ENCODE measurements at regions not wholly inside any gene's neighbourhood (a gene's known extent, or its start where the extent isn't known, plus 50 kb on each side); places are given as distances from the start of the nearest gene placed in this dataset.
"Not testable (repeated sequence)": the region's sequence is repeated elsewhere in the genome, so short reads cannot be mapped to it uniquely, and the experiment has no call there.

DNA sequence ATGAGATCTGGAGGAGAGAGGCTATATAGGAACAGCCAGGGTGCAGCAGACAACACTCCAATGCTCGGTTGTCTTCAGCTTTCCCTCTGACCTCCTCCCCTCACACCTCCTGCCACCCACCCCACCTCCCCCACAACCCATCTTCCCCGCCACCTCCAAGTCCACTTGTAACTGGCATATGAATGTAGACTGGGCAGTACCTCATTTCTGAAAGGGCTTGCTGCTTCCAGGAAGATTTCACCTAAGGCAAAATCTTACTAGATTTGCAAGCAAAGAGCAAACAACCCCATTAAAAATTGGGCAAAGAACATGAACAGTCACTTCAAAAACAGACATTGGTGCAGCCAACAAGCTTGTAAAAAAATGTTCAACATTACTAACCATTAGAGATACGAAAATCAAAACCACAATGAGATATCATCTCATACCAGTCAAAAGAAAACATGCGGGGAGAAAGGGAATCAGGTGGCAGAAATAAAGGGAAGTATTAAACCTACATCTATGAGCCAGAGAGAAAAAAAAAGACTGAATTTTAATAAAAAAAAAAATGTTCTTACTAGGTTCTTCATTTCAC lies 164.6 kb upstream of the C1GALT1 start:
- ATAC-seq (ENCODE audit: insufficient read depth, low read depth) = no peak
- TF ChIP-seq, protein P1, sequence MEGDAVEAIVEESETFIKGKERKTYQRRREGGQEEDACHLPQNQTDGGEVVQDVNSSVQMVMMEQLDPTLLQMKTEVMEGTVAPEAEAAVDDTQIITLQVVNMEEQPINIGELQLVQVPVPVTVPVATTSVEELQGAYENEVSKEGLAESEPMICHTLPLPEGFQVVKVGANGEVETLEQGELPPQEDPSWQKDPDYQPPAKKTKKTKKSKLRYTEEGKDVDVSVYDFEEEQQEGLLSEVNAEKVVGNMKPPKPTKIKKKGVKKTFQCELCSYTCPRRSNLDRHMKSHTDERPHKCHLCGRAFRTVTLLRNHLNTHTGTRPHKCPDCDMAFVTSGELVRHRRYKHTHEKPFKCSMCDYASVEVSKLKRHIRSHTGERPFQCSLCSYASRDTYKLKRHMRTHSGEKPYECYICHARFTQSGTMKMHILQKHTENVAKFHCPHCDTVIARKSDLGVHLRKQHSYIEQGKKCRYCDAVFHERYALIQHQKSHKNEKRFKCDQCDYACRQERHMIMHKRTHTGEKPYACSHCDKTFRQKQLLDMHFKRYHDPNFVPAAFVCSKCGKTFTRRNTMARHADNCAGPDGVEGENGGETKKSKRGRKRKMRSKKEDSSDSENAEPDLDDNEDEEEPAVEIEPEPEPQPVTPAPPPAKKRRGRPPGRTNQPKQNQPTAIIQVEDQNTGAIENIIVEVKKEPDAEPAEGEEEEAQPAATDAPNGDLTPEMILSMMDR (IDR thresholded peaks at IDR 0.05; ENCODE audit: borderline replicate concordance, extremely low read depth, low read length, poor library complexity, severe bottlenecking) = no peak
- TF ChIP-seq EZH2 (IDR thresholded peaks at IDR 0.05; ENCODE audit: borderline replicate concordance, low read depth, low read length, severe bottlenecking) = no peak
- DNase-seq = no peak
- Histone ChIP-seq H3K9me3 (ENCODE audit: insufficient read depth, low read length, severe bottlenecking) (no peaks in the 10 kb centered on the region), H3K4me3 (ENCODE audit: low read depth in 1 of 2, low read length in 2 of 2) (no peak overlapping the region), H3K36me3 (ENCODE audit: insufficient read depth, low read length) (no peaks in the 10 kb centered on the region), H3K27ac (ENCODE audit: low read length) (no peak overlapping the region), H4K20me1 (ENCODE audit: insufficient read depth, low read length) (no peaks in the 10 kb centered on the region), H3K79me2 (ENCODE audit: insufficient read depth, low read length) (no peaks in the 10 kb centered on the region), H3K27me3 (ENCODE audit: insufficient read depth, low read length, poor library complexity) (peaks cover 22% of the 10 kb centered on the region), H2AFZ (ENCODE audit: low read depth, low read length) (no peak overlapping the region), H3K4me2 (ENCODE audit: insufficient read depth, low read length) (no peak overlapping the region), H3K4me1 (ENCODE audit: insufficient read depth, low read length) (no peaks in the 10 kb centered on the region), H3K9ac (ENCODE audit: low read depth, low read length) (no peak overlapping the region)

DNA sequence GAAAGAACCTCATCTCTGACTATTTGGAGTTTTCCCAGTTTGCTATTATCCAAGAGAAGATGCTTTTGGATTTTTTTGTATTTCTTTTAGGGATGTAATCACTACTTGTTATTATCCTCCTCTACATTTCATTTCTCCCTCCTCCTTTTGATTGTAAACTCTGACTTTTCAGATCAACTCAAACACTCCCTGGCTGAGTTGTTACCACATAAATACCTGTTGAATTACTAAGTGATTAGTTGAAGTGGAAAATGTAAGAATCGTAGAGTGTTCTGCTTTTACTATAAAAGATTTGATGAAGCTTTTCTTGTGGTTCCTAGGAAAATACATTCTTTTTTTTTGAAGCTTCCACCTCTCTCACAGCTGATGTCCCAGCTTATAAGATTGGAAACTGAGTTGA lies 164.1 kb upstream of the C1GALT1 start:
- no peaks in the 10 kb centered on the region for H3K79me2 ChIP-seq (ENCODE audit: insufficient read depth, low read length)
- H2AFZ ChIP-seq (ENCODE audit: low read depth, low read length) = no peak overlapping the region
- H3K36me3 ChIP-seq (ENCODE audit: insufficient read depth, low read length) = no peaks in the 10 kb centered on the region
- DNase-seq (no peak), ATAC-seq (ENCODE audit: insufficient read depth, low read depth) (no peak)
- no peaks in the 10 kb centered on the region for H3K9me3 ChIP-seq (ENCODE audit: insufficient read depth, low read length, severe bottlenecking)
- H3K4me3 ChIP-seq (ENCODE audit: low read depth in 1 of 2, low read length in 2 of 2) = no peak overlapping the region
- H4K20me1 ChIP-seq (ENCODE audit: insufficient read depth, low read length) = no peaks in the 10 kb centered on the region
- H3K4me1 ChIP-seq (ENCODE audit: insufficient read depth, low read length) = no peaks in the 10 kb centered on the region
- TF ChIP-seq, protein P1 (IDR thresholded peaks at IDR 0.05; ENCODE audit: borderline replicate concordance, extremely low read depth, low read length, poor library complexity, severe bottlenecking) = no peak
- H3K4me2 ChIP-seq (ENCODE audit: insufficient read depth, low read length) = no peak overlapping the region
- H3K27ac ChIP-seq (ENCODE audit: low read length) = no peak overlapping the region
- H3K27me3 ChIP-seq (ENCODE audit: insufficient read depth, low read length, poor library complexity) = peaks cover 21% of the 10 kb centered on the region
- H3K9ac ChIP-seq (ENCODE audit: low read depth, low read length) = no peak overlapping the region

DNA sequence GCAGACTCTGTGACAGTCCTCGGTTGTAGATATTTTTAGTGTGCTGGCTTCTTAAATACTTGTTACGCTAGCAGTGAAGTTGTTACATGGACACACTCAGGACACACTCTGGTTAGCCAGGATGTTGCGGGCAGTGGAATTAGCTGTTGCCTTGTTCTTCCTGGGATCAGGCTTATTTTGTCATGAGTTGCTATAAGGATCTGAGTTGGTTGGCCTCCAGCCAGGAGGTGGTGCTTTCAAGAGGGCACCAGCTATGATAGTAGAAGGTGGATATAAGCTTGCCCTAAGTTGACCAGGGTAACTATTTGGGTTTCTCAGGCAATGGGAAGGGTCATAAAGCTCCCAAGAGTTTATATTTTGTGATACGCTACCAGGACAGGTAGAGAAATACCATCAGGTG lies 150.1 kb upstream of the C1GALT1 start:
- DNase-seq (no peak), ATAC-seq (ENCODE audit: insufficient read depth, low read depth) (no peak)
- peaks cover 4% of the 10 kb centered on the region for H3K27me3 ChIP-seq (ENCODE audit: insufficient read depth, low read length, poor library complexity)
- H3K9me3 ChIP-seq (ENCODE audit: insufficient read depth, low read length, severe bottlenecking) = no peaks in the 10 kb centered on the region
- H3K36me3 ChIP-seq (ENCODE audit: insufficient read depth, low read length) = no peaks in the 10 kb centered on the region
- no peaks in the 10 kb centered on the region for H3K4me1 ChIP-seq (ENCODE audit: insufficient read depth, low read length)
- H4K20me1 ChIP-seq (ENCODE audit: insufficient read depth, low read length) = no peaks in the 10 kb centered on the region
- no peak overlapping the region for H3K4me2 ChIP-seq (ENCODE audit: insufficient read depth, low read length)
- no peaks in the 10 kb centered on the region for H3K79me2 ChIP-seq (ENCODE audit: insufficient read depth, low read length)
- no peak overlapping the region for H3K4me3 ChIP-seq (ENCODE audit: low read depth in 1 of 2, low read length in 2 of 2)
- H3K9ac ChIP-seq (ENCODE audit: low read depth, low read length) = no peak overlapping the region
- TF ChIP-seq, protein P1 (IDR thresholded peaks at IDR 0.05; ENCODE audit: borderline replicate concordance, extremely low read depth, low read length, poor library complexity, severe bottlenecking) = no peak
- no peak for TF ChIP-seq EZH2 (IDR thresholded peaks at IDR 0.05; ENCODE audit: borderline replicate concordance, low read depth, low read length, severe bottlenecking)
- H2AFZ ChIP-seq (ENCODE audit: low read depth, low read length) = no peak overlapping the region
- no peak overlapping the region for H3K27ac ChIP-seq (ENCODE audit: low read length)

DNA sequence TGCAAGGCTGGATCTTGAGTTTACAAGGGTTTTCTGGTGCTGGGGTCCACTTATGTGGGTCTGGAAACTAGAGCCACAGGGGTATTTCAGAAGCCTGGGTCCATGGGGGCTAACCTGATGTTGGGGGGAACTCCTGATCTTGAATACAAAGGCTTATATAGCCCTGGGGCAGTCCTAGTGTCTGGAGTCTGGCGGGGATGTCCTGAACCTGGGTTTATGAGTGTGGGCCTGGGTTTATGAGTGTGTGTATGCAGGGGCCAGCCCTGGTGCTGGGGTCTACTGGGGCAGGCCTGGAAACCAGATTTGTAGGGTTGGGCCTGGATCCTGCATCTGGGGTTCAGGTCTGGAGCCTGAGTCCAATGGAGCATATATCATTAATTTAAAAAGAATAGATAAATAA lies 146.5 kb upstream of the C1GALT1 start:
- Histone ChIP-seq H3K36me3 (ENCODE audit: insufficient read depth, low read length) (no peaks in the 10 kb centered on the region), H3K9ac (ENCODE audit: low read depth, low read length) (no peak overlapping the region), H3K27me3 (ENCODE audit: insufficient read depth, low read length, poor library complexity) (peaks cover 4% of the 10 kb centered on the region), H3K4me1 (ENCODE audit: insufficient read depth, low read length) (no peaks in the 10 kb centered on the region), H3K9me3 (ENCODE audit: insufficient read depth, low read length, severe bottlenecking) (no peaks in the 10 kb centered on the region), H4K20me1 (ENCODE audit: insufficient read depth, low read length) (no peaks in the 10 kb centered on the region), H3K79me2 (ENCODE audit: insufficient read depth, low read length) (no peaks in the 10 kb centered on the region), H3K27ac (ENCODE audit: low read length) (no peak overlapping the region), H3K4me2 (ENCODE audit: insufficient read depth, low read length) (no peak overlapping the region), H2AFZ (ENCODE audit: low read depth, low read length) (no peak overlapping the region), H3K4me3 (ENCODE audit: low read depth in 1 of 2, low read length in 2 of 2) (no peak overlapping the region)
- TF ChIP-seq, protein P1 (IDR thresholded peaks at IDR 0.05; ENCODE audit: borderline replicate concordance, extremely low read depth, low read length, poor library complexity, severe bottlenecking) = no peak
- DNase-seq (no peak), ATAC-seq (ENCODE audit: insufficient read depth, low read depth) (no peak)

DNA sequence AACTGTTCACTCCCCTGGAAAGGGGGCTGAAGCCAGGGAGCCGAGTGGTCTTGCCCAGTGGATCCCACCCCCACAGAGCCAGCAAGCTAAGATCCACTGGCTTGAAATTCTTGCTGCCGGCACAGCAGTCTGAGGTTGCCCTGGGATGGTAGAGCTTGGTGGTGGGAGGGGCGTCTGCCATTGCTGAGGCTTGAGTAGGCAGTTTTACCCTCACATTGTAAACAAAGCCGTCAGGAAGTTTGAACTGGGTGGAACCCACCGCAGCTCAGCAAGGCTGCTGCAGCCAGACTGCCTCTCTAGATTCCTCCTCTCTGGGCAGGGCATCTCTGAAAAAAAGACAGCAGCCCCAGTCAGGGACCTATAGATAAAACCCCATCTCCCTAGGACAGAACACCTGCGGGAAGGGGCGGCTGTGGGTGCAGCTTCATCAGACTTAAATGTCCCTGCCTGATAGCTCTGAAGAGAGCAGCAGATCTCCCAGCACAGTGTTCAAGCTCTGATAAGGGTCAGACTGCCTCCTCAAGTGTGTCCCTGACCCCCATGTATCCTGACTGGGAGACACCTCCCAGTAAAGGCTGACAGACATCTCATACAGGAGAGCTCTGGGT lies 140.0 kb upstream of the C1GALT1 start:
- not testable (repeated sequence) for H3K36me3 ChIP-seq (ENCODE audit: insufficient read depth, low read length); DNase-seq; ATAC-seq (ENCODE audit: insufficient read depth, low read depth); H2AFZ ChIP-seq (ENCODE audit: low read depth, low read length); H3K4me1 ChIP-seq (ENCODE audit: insufficient read depth, low read length); H4K20me1 ChIP-seq (ENCODE audit: insufficient read depth, low read length); H3K4me3 ChIP-seq (ENCODE audit: low read depth in 1 of 2, low read length in 2 of 2); H3K27ac ChIP-seq (ENCODE audit: low read length); H3K4me2 ChIP-seq (ENCODE audit: insufficient read depth, low read length); H3K9me3 ChIP-seq (ENCODE audit: insufficient read depth, low read length, severe bottlenecking); H3K9ac ChIP-seq (ENCODE audit: low read depth, low read length); H3K79me2 ChIP-seq (ENCODE audit: insufficient read depth, low read length)
- peaks cover 10% of the 10 kb centered on the region for H3K27me3 ChIP-seq (ENCODE audit: insufficient read depth, low read length, poor library complexity)

Measured in DND-41 (cell line).